Endodermal cell (in vitro differentiated cells): ENCODE measurements at regions not wholly inside any gene's neighbourhood (a gene's known extent, or its start where the extent isn't known, plus 50 kb on each side); places are given as distances from the start of the nearest gene placed in this dataset.

Experiments used
- DNase-seq: peaks from one replicate; pipeline ENCODE4 v3.0.0-alpha.2; 2017
- H3K27ac ChIP-seq: 2 replicates; pipeline ENCODE4 v1.5.1; 2013; ENCODE audit warnings: mild to moderate bottlenecking, low read depth, low read length, moderate library complexity
- H3K27me3 ChIP-seq: 2 replicates; pipeline ENCODE4 v1.6.1; 2013; ENCODE audit warnings: mild to moderate bottlenecking, low read length, moderate library complexity; ENCODE audit not compliant: insufficient read depth, control insufficient read depth, poor library complexity, severe bottlenecking
- H3K36me3 ChIP-seq: 2 replicates; pipeline ENCODE4 v1.7.0; 2013; ENCODE audit warnings: mild to moderate bottlenecking, low read length, moderate library complexity; ENCODE audit not compliant: control insufficient read depth, insufficient read depth
- H3K4me1 ChIP-seq: one replicate; pipeline ENCODE4 v1.7.0; 2013; ENCODE audit warnings: low read length; ENCODE audit not compliant: control insufficient read depth, insufficient read depth
- H3K4me3 ChIP-seq: 2 replicates; pipeline ENCODE4 v1.5.1; 2013; ENCODE audit warnings: mild to moderate bottlenecking, low read length, moderate library complexity
- H3K9ac ChIP-seq: 2 replicates; pipeline ENCODE4 v1.6.1; 2013; ENCODE audit warnings: mild to moderate bottlenecking, low read length, moderate library complexity; ENCODE audit not compliant: poor library complexity, severe bottlenecking; ENCODE audit errors: extremely low read depth
- H3K9me3 ChIP-seq: 2 replicates; pipeline ENCODE4 v1.6.1; 2013; ENCODE audit warnings: mild to moderate bottlenecking, low read length, moderate library complexity; ENCODE audit not compliant: control insufficient read depth
- H3K27ac Mint-ChIP-seq: 2 replicates; pipeline ENCODE4 v1.8.0; 2020; ENCODE audit warnings: mixed read lengths
- H3K27me3 Mint-ChIP-seq: 2 replicates; pipeline ENCODE4 v1.8.0; 2021; ENCODE audit warnings: mild to moderate bottlenecking, mixed read lengths; ENCODE audit not compliant: insufficient read depth
- H3K36me3 Mint-ChIP-seq: 2 replicates; pipeline ENCODE4 v1.8.0; 2020; ENCODE audit warnings: low read depth, mixed read lengths
- H3K4me1 Mint-ChIP-seq: 2 replicates; pipeline ENCODE4 v1.8.0; 2020; ENCODE audit warnings: mixed read lengths
- H3K4me3 Mint-ChIP-seq: 2 replicates; pipeline ENCODE4 v1.8.0; 2020; ENCODE audit warnings: mild to moderate bottlenecking, moderate library complexity, mixed read lengths
- H3K9me3 Mint-ChIP-seq: 2 replicates; pipeline ENCODE4 v1.8.0; 2020; ENCODE audit warnings: mild to moderate bottlenecking, mixed read lengths
- WGBS, 2 experiments: methylation state at CpG; one replicate each; pipeline versions ENCODE4 v1.1.5 to v1.1.7; 2013; ENCODE audit warnings: missing lambda C conversion rate in 2 of 2, mixed read lengths in 1 of 2; ENCODE audit not compliant: insufficient coverage in 1 of 2, insufficient read length in 1 of 2; 5-methylcytosine and 5-hydroxymethylcytosine counted together
- TF ChIP-seq, protein P1 (sequence below): fragments of 200-600 bp; sonication (generic); conservative IDR thresholded peaks from 2 replicates; pipeline ENCODE4 v1.5.0; 2021; ENCODE audit warnings: antibody characterized with exemption, mild to moderate bottlenecking

GRCh38 chr3:7875925-7876324 is 625.7 kb upstream of the LMCD1 start:
- Histone ChIP-seq H3K36me3 (no peaks in the 10 kb centered on the region), H3K4me3 (no peak overlapping the region), H3K9me3 (no peaks in the 10 kb centered on the region), H3K9ac (no peak overlapping the region), H3K4me1 (no peaks in the 10 kb centered on the region), H3K27me3 (no peaks in the 10 kb centered on the region), H3K27ac (no peak overlapping the region)
- no peak for DNase-seq
- Mint-ChIP-seq H3K27me3 (no peaks in the 10 kb centered on the region), H3K9me3 (no peaks in the 10 kb centered on the region), H3K4me3 (no peak overlapping the region), H3K4me1 (peaks cover 10% of the 10 kb centered on the region), H3K27ac (no peak overlapping the region), H3K36me3 (no peaks in the 10 kb centered on the region)
- TF ChIP-seq, protein P1, sequence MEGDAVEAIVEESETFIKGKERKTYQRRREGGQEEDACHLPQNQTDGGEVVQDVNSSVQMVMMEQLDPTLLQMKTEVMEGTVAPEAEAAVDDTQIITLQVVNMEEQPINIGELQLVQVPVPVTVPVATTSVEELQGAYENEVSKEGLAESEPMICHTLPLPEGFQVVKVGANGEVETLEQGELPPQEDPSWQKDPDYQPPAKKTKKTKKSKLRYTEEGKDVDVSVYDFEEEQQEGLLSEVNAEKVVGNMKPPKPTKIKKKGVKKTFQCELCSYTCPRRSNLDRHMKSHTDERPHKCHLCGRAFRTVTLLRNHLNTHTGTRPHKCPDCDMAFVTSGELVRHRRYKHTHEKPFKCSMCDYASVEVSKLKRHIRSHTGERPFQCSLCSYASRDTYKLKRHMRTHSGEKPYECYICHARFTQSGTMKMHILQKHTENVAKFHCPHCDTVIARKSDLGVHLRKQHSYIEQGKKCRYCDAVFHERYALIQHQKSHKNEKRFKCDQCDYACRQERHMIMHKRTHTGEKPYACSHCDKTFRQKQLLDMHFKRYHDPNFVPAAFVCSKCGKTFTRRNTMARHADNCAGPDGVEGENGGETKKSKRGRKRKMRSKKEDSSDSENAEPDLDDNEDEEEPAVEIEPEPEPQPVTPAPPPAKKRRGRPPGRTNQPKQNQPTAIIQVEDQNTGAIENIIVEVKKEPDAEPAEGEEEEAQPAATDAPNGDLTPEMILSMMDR = no peak

DNA sequence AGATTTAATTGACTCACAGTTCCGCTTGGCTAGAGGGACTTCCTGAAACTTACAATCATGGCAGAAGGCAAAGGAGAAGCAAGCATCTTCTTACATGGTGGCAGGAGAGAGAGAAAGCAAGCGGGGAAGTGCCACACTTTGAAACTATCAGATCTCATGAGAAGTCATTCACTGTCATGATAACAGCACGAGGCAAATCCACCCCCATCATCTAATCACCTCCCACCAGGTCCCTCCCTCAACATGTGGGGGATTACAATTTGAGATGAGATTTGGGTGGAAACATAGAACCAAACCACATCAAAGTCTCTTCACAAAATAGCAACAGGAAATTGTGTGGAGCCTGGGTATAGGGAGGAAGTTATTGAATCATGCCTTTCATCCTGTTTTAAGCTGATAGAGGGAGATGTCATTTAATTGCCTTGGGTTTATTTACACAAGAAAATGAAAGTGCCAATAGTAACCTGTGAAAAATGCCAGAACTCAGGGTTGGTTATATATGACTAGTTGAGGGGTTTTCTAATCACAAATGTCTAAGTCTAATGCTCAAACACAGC is 624.8 kb upstream of the LMCD1 start:
- Histone ChIP-seq H3K27ac (no peak overlapping the region), H3K9ac (no peak overlapping the region), H3K9me3 (no peaks in the 10 kb centered on the region), H3K27me3 (no peaks in the 10 kb centered on the region), H3K4me1 (no peaks in the 10 kb centered on the region), H3K36me3 (no peaks in the 10 kb centered on the region), H3K4me3 (no peak overlapping the region)
- Mint-ChIP-seq H3K9me3 (no peaks in the 10 kb centered on the region), H3K4me3 (no peak overlapping the region), H3K36me3 (no peaks in the 10 kb centered on the region), H3K4me1 (peaks cover 10% of the 10 kb centered on the region), H3K27me3 (no peaks in the 10 kb centered on the region), H3K27ac (no peak overlapping the region)
- whole genome bisulfite sequencing, 2 experiments = 94 to 100% methylated on average over 1 of the region's 3 CpGs
- DNase-seq = no peak
- TF ChIP-seq, protein P1 = no peak

GRCh38 chr3:7877312-7877711 is 624.3 kb upstream of the LMCD1 start:
- Histone ChIP-seq H3K4me1 (no peaks in the 10 kb centered on the region), H3K36me3 (no peaks in the 10 kb centered on the region), H3K27ac (no peak overlapping the region), H3K27me3 (no peaks in the 10 kb centered on the region), H3K4me3 (no peak overlapping the region), H3K9me3 (no peaks in the 10 kb centered on the region), H3K9ac (no peak overlapping the region)
- no peak for DNase-seq
- Mint-ChIP-seq H3K27ac (no peak overlapping the region), H3K27me3 (no peaks in the 10 kb centered on the region), H3K4me3 (no peak overlapping the region), H3K4me1 (peaks cover 10% of the 10 kb centered on the region), H3K9me3 (no peaks in the 10 kb centered on the region), H3K36me3 (no peaks in the 10 kb centered on the region)
- WGBS, 2 experiments = 90 to 97% methylated on average over 3 to 5 of the region's 5 CpGs
- TF ChIP-seq, protein P1 = no peak
